H9 (cell line): ENCODE measurements at regions not wholly inside any gene's neighbourhood (a gene's known extent, or its start where the extent isn't known, plus 50 kb on each side); places are given as distances from the start of the nearest gene placed in this dataset.

Experiments
- DNase-seq: peaks from one replicate; pipeline ENCODE4 v3.0.0-alpha.2; 2017
- H2AFZ ChIP-seq: one replicate; pipeline ENCODE4 v1.6.1; 2013; ENCODE audit warnings: mild to moderate bottlenecking, low read length, control low read depth, moderate library complexity
- H2AK5ac ChIP-seq: 2 replicates; pipeline ENCODE4 v1.6.1; 2013; ENCODE audit warnings: low read length, control low read depth, mixed read lengths; ENCODE audit not compliant: insufficient read length
- H2BK120ac ChIP-seq: one replicate; pipeline ENCODE4 v1.6.1; 2013; ENCODE audit warnings: low read depth, mild to moderate bottlenecking, low read length, control low read depth, inconsistent platforms; ENCODE audit not compliant: poor library complexity, severe bottlenecking
- H2BK12ac ChIP-seq: 2 replicates; pipeline ENCODE4 v1.6.1; 2013; ENCODE audit warnings: low read length, control low read depth, mixed read lengths, low read depth; ENCODE audit not compliant: insufficient read length
- H2BK15ac ChIP-seq: 2 replicates; pipeline ENCODE4 v1.6.1; 2013; ENCODE audit warnings: low read depth, low read length, control low read depth
- H2BK20ac ChIP-seq: one replicate; pipeline ENCODE4 v1.6.1; 2013; ENCODE audit warnings: low read depth, mild to moderate bottlenecking, low read length, control low read depth, inconsistent platforms; ENCODE audit not compliant: poor library complexity, severe bottlenecking
- H2BK5ac ChIP-seq: 2 replicates; pipeline ENCODE4 v1.6.1; 2013; ENCODE audit warnings: low read length, control low read depth, mixed read lengths; ENCODE audit not compliant: insufficient read length
- H3K14ac ChIP-seq: 2 replicates; pipeline ENCODE4 v1.6.1; 2013; ENCODE audit warnings: low read length, control low read depth; ENCODE audit not compliant: insufficient read depth
- H3K18ac ChIP-seq: 2 replicates; pipeline ENCODE4 v1.6.1; 2013; ENCODE audit warnings: low read depth, mild to moderate bottlenecking, mixed read lengths, low read length, control low read depth; ENCODE audit not compliant: insufficient read length
- H3K23ac ChIP-seq: 2 replicates; pipeline ENCODE4 v1.6.1; 2013; ENCODE audit warnings: low read length, control low read depth, mixed read lengths, low read depth; ENCODE audit not compliant: insufficient read length
- H3K23me2 ChIP-seq: 2 replicates; pipeline ENCODE4 v1.6.1; 2013; ENCODE audit warnings: low read depth, mild to moderate bottlenecking, mixed read lengths, low read length, control low read depth; ENCODE audit not compliant: insufficient read length, poor library complexity, severe bottlenecking
- H3K27ac ChIP-seq: 2 replicates; pipeline ENCODE4 v1.5.1; 2013; ENCODE audit warnings: low read length, control low read depth, mixed read lengths, low read depth; ENCODE audit not compliant: insufficient read length
- H3K27me3 ChIP-seq: 2 replicates; pipeline ENCODE4 v1.6.1; 2013; ENCODE audit warnings: low read length, control low read depth, inconsistent platforms; ENCODE audit not compliant: insufficient read depth
- H3K4ac ChIP-seq: 2 replicates; pipeline ENCODE4 v1.6.1; 2013; ENCODE audit warnings: low read depth, mild to moderate bottlenecking, control low read depth, inconsistent platforms, low read length, moderate library complexity
- H3K4me1 ChIP-seq: 2 replicates; pipeline ENCODE4 v1.6.1; 2013; ENCODE audit warnings: low read length, control low read depth, inconsistent platforms; ENCODE audit not compliant: insufficient read depth
- H3K4me2 ChIP-seq: 2 replicates; pipeline ENCODE4 v1.6.1; 2013; ENCODE audit warnings: low read length, control low read depth, mixed read lengths; ENCODE audit not compliant: insufficient read length, insufficient read depth
- H3K56ac ChIP-seq: 2 replicates; pipeline ENCODE4 v1.6.1; 2013; ENCODE audit warnings: low read depth, mild to moderate bottlenecking, mixed read lengths, low read length, control low read depth; ENCODE audit not compliant: insufficient read length
- H3K79me1 ChIP-seq: 2 replicates; pipeline ENCODE4 v1.6.1; 2013; ENCODE audit warnings: low read depth, mild to moderate bottlenecking, moderate library complexity, low read length, control low read depth, inconsistent platforms; ENCODE audit not compliant: insufficient read depth, poor library complexity, severe bottlenecking
- H3K79me2 ChIP-seq: 2 replicates; pipeline ENCODE4 v1.6.1; 2013; ENCODE audit warnings: low read length, control low read depth, inconsistent platforms; ENCODE audit not compliant: insufficient read depth
- H3K9ac ChIP-seq: 2 replicates; pipeline ENCODE4 v1.6.1; 2013; ENCODE audit warnings: low read length, control low read depth, mixed read lengths; ENCODE audit not compliant: insufficient read length; ENCODE audit errors: extremely low read depth
- H3K9me3 ChIP-seq: one replicate; pipeline ENCODE4 v1.6.1; 2013; ENCODE audit warnings: low read depth, low read length, inconsistent platforms; ENCODE audit not compliant: control insufficient read depth
- H3T11ph ChIP-seq: one replicate; pipeline ENCODE4 v1.6.1; 2013; ENCODE audit warnings: mild to moderate bottlenecking, low read length, control low read depth, inconsistent platforms
- H4K20me1 ChIP-seq: one replicate; pipeline ENCODE4 v1.6.1; 2013; ENCODE audit not compliant: control insufficient read depth, insufficient read length, insufficient read depth
- H4K5ac ChIP-seq: 2 replicates; pipeline ENCODE4 v1.6.1; 2013; ENCODE audit warnings: low read depth, mild to moderate bottlenecking, mixed read lengths, low read length, control low read depth; ENCODE audit not compliant: insufficient read length
- H4K8ac ChIP-seq: replicated peaks from 2 replicates; pipeline ENCODE4 v1.6.1; 2013; ENCODE audit warnings: low read length, control low read depth, mixed read lengths, low read depth; ENCODE audit not compliant: insufficient read length
- H4K91ac ChIP-seq: 2 replicates; pipeline ENCODE4 v1.6.1; 2013; ENCODE audit warnings: low read depth, mild to moderate bottlenecking, moderate library complexity, mixed read lengths, low read length, control low read depth; ENCODE audit not compliant: insufficient read length
- H3K27ac Mint-ChIP-seq, 3 experiments: 2 replicates in 2 of 3; 3 replicates in 1 of 3; pipeline ENCODE4 v1.8.0; 2020 to 2021; ENCODE audit warnings: mixed read lengths in 3 of 3, mild to moderate bottlenecking in 1 of 3, moderate library complexity in 1 of 3
- H3K27me3 Mint-ChIP-seq: 2 replicates; pipeline ENCODE4 v1.8.0; 2021; ENCODE audit warnings: low read depth, mild to moderate bottlenecking, moderate library complexity, mixed read lengths
- H3K36me3 Mint-ChIP-seq, 3 experiments: 2 replicates in 2 of 3; 3 replicates in 1 of 3; pipeline ENCODE4 v1.8.0; 2020 to 2021; ENCODE audit warnings: low read depth in 3 of 3, mixed read lengths in 3 of 3; ENCODE audit not compliant: insufficient read depth in 1 of 3
- H3K4me1 Mint-ChIP-seq, 2 experiments: 2 replicates each; pipeline ENCODE4 v1.8.0; 2020; ENCODE audit warnings: mixed read lengths in 2 of 2
- H3K4me3 Mint-ChIP-seq, 2 experiments: 2 replicates in 1 of 2; 3 replicates in 1 of 2; pipeline ENCODE4 v1.8.0; 2020 to 2021; ENCODE audit warnings: mild to moderate bottlenecking in 2 of 2, mixed read lengths in 2 of 2, moderate library complexity in 1 of 2
- H3K9me3 Mint-ChIP-seq, 2 experiments: 2 replicates in 1 of 2; 3 replicates in 1 of 2; pipeline ENCODE4 v1.8.0; 2020; ENCODE audit warnings: mild to moderate bottlenecking in 2 of 2, mixed read lengths in 2 of 2, moderate library complexity in 1 of 2
- CTCF ChIP-seq: fragments of 200-600 bp; sonication (generic); conservative IDR thresholded peaks from 3 replicates; pipeline ENCODE4 v1.8.0; 2021; ENCODE audit warnings: antibody characterized with exemption, mild to moderate bottlenecking
- WGBS: extraction: QIAGEN DNeasy Blood & Tissue Kit; methylation state at CpG from one replicate; pipeline ENCODE4 v1.1.7; 2013; ENCODE audit warnings: missing lambda C conversion rate, low lambda C conversion rate, mixed read lengths; ENCODE audit not compliant: insufficient read length; ENCODE audit errors: extremely low coverage; 5-methylcytosine and 5-hydroxymethylcytosine counted together

GRCh38 chr20:2220298-2220697, 75.5 kb upstream of the TGM3 start:
- Histone ChIP-seq H3K79me1 (no peaks in the 10 kb centered on the region), H3K27ac (no peak overlapping the region), H2BK15ac (no peak overlapping the region), H3K79me2 (no peaks in the 10 kb centered on the region), H3K9me3 (no peaks in the 10 kb centered on the region), H3K27me3 (no peaks in the 10 kb centered on the region), H2AK5ac (no peak overlapping the region), H3K4ac (no peak overlapping the region), H3K56ac (no peak overlapping the region), H2BK12ac (no peak overlapping the region), H3K18ac (no peak overlapping the region), H4K5ac (no peak overlapping the region), H3K23ac (no peak overlapping the region), H4K91ac (no peak overlapping the region), H4K20me1 (no peaks in the 10 kb centered on the region), H4K8ac (no peak overlapping the region), H2BK120ac (no peak overlapping the region), H2AFZ (no peak overlapping the region), H3T11ph (no peak overlapping the region), H3K4me1 (peaks cover 6% of the 10 kb centered on the region; the same call in 1 of the 2 replicates), H3K14ac (no peak overlapping the region), H2BK20ac (no peak overlapping the region), H2BK5ac (no peak overlapping the region), H3K23me2 (no peaks in the 10 kb centered on the region), H3K9ac (no peak overlapping the region), H3K4me2 (no peak overlapping the region)
- H3K4me3 Mint-ChIP-seq = no peak overlapping the region
- DNase-seq = no peak
- H3K27me3 Mint-ChIP-seq = peaks cover 1% of the 10 kb centered on the region; the same call in 1 of the 2 replicates
- peaks cover 4 to 8% of the 10 kb centered on the region in 2 experiments; a peak in 3 of 5 replicates for H3K9me3 Mint-ChIP-seq
- H3K27ac Mint-ChIP-seq = no peak overlapping the region
- TF ChIP-seq CTCF = no peak
- peaks cover 7 to 8% of the 10 kb centered on the region in 2 experiments for H3K4me1 Mint-ChIP-seq
- H3K36me3 Mint-ChIP-seq = peaks cover 0 to 8% (median 1%) of the 10 kb centered on the region in 3 experiments; a peak in 2 of 7 replicates
- WGBS = no CpG with 5 or more reads among the region's 2 CpGs
